HL-60/S4 (cell line): ENCODE measurements at regions not wholly inside any gene's neighbourhood (a gene's known extent, or its start where the extent isn't known, plus 50 kb on each side); places are given as distances from the start of the nearest gene placed in this dataset.

Experiments
- in situ Hi-C: fragments of 300-500 bp; cut with MboI; formaldehyde crosslinking; loops from 2 replicates; pipeline ENCODE4 v1.14.3; 2022; ENCODE audit warnings: low sequenced_read_pairs

GRCh38 chr7:47149971-47150370 lies 431.9 kb downstream of the TNS3 start:
- in situ Hi-C loops = no loop called here

DNA sequence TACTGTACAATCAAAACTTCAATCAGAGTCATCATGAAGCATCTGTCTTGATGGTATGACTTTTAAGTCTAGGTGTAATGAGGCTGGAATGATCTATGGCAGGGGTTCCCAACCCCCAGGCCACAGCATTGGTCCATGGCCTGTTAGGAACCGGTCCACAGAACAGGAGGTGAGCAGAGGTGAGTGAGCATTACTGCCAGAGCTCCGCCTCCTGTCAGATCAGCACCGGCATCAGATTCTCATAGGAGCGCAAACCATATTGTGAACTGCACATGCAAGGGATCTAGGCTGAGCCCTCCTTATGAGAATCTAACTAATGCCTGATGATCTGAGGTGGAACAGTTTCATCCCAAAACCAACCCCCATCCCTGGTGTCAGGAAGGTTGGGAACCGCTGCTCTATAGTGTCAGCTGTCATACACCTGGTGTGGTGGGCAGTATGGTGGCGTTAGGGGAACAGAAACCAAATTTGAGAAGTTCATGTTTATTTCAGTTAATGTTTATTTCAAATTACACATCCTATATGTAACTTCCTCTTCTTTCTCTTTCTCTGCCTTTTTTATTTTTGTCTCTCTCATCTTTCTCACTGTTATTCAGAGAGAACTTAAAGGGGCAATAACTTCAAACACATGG lies 432.6 kb downstream of the TNS3 start:
- in situ Hi-C loops = no loop called here

GRCh38 chr7:47148536-47149207 lies 433.2 kb downstream of the TNS3 start:
- in situ Hi-C loops = no loop called here

- in situ Hi-C loops = no loop called here
These were observed 434.7 kb downstream of the TNS3 start for GRCh38 chr7:47147213-47147631.

- in situ Hi-C loops = no loop called here
These were observed 435.9 kb downstream of the TNS3 start for GRCh38 chr7:47145982-47146381.

DNA sequence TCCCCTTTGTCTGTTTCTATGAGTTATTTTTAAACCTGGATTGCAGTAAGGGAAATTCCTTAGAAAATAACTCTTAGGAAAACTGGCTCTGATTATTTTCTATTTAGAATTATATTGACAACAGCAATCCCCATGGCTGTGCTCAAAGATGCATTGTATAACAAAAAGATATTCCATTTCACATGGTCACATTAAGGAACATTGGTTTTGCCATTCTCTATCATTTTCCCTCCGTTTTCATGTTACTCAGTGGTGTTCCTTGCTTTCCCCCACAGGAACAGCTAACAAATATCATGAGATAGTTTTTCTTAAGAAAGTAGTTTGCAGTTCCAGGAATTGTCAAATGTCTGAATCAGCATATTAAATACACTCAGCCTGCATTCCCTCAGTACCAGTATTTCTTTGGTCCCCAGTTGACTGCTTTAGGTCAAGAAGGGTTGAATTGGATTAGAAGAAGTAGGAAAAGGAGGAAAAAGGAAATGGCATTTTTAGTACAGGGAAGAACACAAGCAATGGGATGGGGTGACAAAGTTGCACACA lies 436.7 kb downstream of the TNS3 start:
- in situ Hi-C loops = no loop called here

DNA sequence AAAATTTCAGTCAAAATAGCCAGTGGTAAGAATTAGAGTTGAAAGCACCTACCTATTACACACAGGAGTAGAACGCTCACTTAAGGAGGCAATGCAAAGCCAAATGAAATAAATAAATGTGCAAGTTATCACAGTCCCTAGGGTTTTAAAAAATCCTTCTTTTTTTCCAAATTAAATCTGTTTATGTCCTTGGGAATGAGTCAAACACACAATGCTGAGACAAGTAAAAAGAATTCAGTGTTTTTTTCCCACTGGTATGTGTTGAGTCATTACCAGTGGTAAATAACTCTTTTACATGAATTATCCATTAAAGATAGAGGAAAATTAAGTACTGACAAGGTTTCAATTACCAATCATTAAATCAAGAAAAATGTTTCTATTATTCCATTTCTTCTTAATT lies 438.6 kb downstream of the TNS3 start:
- in situ Hi-C loops = no loop called here

- in situ Hi-C loops = no loop called here
These were observed 439.1 kb downstream of the TNS3 start for GRCh38 chr7:47142867-47143175.

DNA sequence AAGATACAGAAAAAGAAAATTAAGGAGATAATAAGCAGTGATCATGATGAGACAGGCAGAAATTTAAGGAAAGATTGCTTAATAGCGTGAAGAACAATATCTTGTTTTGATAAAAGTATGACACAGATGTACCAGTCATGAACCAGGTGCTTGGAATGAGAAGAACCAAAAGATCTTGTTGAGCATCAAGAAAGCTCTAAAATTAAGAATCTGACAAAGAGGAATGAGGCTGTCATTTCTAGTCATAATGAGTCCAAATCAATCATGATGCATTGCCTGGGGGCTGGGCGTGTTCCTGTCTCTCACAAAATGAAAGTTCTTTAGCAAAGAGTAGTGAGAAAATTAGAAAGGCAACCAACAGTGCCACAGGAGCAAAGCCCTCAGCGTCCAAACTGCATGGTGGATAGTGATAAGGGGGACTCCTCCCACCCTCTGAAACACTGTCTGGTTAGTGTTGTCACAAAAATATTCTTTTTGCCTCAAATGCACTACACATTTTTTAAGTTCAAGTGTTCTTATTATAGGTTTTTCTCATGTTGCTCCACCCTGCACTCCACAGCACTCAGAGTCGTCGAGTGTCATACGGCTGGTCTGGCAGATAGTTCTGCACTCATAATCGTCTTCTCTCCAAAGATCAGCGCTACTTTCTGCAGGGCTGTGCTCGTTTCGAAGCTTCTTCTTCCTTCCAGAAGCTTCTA lies 439.6 kb downstream of the TNS3 start:
- in situ Hi-C loops = no loop called here

- in situ Hi-C loops = no loop called here
These were observed 449.4 kb downstream of the TNS3 start for GRCh38 chr7:47132471-47132870.

DNA sequence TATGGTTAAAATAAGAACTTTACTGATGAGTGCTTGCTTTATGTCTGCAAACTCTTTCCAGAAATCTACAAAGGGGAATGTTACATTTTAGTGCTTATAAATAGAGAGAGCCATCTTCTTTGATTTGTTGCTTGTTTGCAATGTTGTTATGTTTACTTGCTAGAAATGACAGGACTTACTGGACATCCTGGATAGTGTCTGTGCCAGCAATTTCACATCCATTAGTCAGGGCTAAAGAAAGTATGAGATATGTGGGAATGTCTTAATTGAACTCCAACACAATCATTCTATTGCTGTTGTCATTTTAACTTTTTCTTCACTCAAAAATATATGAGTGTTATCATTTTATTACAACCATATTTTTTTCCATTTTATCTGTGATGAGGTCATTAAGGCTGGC lies 453.2 kb downstream of the TNS3 start:
- in situ Hi-C loops = no loop called here

DNA sequence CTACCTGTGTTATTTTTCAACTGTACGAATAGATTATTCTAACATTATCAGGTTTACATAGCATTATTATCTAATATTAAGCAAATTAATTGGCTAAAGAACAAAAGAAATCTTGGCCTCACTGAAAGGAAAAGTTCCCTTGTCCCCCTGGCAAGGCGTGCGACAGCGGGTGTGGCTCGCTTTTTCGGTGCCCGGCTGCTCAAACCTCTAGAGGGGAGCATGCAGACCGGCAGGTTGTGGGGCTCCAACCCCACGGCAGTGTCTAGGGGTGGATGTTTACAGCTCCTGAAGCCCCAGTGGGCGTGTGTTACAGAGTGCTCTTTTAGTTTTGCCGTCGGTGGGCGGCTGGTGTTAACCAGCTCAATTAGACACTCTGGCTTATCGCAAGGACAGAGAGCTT lies 456.4 kb downstream of the TNS3 start:
- in situ Hi-C loops = no loop called here

DNA sequence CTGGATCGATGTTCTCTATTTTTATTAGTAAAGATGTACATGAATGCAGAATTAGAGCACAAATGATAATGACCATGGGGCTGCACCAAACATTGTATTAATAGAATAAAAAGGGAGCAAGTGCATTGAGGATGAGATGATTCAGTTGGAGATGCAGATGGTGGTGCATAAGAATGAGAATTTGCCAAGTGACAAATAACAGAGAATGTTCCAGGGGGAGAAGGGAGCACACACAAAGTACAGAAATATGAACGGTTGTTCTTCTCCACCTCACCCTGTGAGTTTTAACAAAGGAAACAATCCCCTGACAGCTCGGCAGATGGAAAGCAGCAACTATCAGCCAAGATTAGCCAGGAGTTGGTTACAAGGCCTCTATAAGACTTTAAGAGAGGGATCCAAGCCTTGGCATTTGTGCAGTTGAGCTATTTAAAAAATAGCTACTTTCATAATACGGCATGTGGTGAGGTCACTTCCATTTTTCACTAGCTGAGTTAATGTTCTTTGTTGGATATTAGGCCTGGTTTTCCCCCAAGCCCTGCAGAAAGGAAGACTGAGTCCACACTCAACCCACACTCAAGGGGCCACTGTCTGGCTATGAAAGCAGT lies 462.5 kb downstream of the TNS3 start:
- in situ Hi-C loops = no loop called here

GRCh38 chr7:47104206-47104549 lies 477.7 kb downstream of the TNS3 start:
- in situ Hi-C loops = no loop called here

- in situ Hi-C loops = no loop called here
These were observed 478.3 kb downstream of the TNS3 start for GRCh38 chr7:47103498-47104205.

GRCh38 chr7:47102331-47102841 lies 479.5 kb downstream of the TNS3 start:
- in situ Hi-C loops = no loop called here

DNA sequence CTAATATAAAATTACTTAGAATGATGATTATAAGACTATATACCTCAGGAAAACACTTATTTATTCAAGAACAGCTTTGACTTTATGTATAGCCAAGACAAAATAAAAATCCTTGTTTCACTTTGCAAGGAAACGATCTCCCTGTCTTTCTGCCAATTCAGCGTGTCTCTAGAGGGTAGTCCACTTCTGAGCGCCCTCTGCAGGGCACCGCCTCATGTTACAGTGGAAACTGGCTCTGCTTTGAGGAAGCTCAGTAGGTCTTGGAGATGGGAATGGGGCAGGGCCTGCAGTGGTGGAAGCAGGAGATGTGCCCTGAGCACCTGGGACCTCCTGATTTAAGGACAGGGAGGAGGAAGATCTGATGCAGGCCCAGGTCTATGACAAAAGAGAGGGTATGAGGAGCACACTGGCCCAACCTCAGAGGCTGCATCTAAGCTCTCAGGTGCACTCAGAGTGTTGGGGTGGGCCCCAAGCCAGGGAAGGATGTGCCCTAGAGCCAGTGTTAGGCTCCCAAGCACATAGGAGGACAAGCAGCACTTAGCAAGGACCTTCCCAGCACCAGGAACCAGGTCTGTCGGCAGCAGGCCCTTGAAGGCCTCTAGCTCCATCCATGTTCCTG lies 481.0 kb downstream of the TNS3 start:
- in situ Hi-C loops = no loop called here

- in situ Hi-C loops = no loop called here
These were observed 481.6 kb downstream of the TNS3 start for GRCh38 chr7:47100148-47100816.

GRCh38 chr7:47097431-47097830 lies 484.5 kb downstream of the TNS3 start:
- in situ Hi-C loops = loop anchor here (25.0 kb wide), 1 partner anchor 1185 kb away; the partner anchor contains the start of gene IGFBP3

GRCh38 chr7:47095946-47096345 lies 486.0 kb downstream of the TNS3 start:
- in situ Hi-C loops = loop anchor here (25.0 kb wide), 1 partner anchor 1184 kb away; the partner anchor contains the start of gene IGFBP3
